IgD-negative memory B cell (primary cell): ENCODE measurements at regions not wholly inside any gene's neighbourhood (a gene's known extent, or its start where the extent isn't known, plus 50 kb on each side); places are given as distances from the start of the nearest gene placed in this dataset.
"Not testable (repeated sequence)": the region's sequence is repeated elsewhere in the genome, so short reads cannot be mapped to it uniquely, and the experiment has no call there.

Experiments used
- H3K27ac Mint-ChIP-seq, 3 donors: one replicate each; pipeline ENCODE4 v1.8.0; 2020 to 2022; ENCODE audit warnings: mild to moderate bottlenecking in 3 of 3, mixed read lengths in 3 of 3, moderate library complexity in 1 of 3
- H3K27me3 Mint-ChIP-seq: one replicate; pipeline ENCODE4 v1.8.0; 2021; ENCODE audit warnings: mixed read lengths
- H3K36me3 Mint-ChIP-seq: one replicate; pipeline ENCODE4 v1.8.0; 2020; ENCODE audit warnings: mild to moderate bottlenecking, mixed read lengths
- H3K4me1 Mint-ChIP-seq, 3 donors: one replicate each; pipeline ENCODE4 v1.8.0; 2020 to 2022; ENCODE audit warnings: mixed read lengths in 3 of 3, mild to moderate bottlenecking in 1 of 3
- H3K4me3 Mint-ChIP-seq, 4 donors: one replicate each; pipeline ENCODE4 v1.8.0; 2020 to 2022; ENCODE audit warnings: mild to moderate bottlenecking in 4 of 4, mixed read lengths in 4 of 4, moderate library complexity in 3 of 4
- H3K9me3 Mint-ChIP-seq, 3 donors: one replicate each; pipeline ENCODE4 v1.8.0; 2020 to 2021; ENCODE audit warnings: mixed read lengths in 3 of 3, mild to moderate bottlenecking in 1 of 3

DNA sequence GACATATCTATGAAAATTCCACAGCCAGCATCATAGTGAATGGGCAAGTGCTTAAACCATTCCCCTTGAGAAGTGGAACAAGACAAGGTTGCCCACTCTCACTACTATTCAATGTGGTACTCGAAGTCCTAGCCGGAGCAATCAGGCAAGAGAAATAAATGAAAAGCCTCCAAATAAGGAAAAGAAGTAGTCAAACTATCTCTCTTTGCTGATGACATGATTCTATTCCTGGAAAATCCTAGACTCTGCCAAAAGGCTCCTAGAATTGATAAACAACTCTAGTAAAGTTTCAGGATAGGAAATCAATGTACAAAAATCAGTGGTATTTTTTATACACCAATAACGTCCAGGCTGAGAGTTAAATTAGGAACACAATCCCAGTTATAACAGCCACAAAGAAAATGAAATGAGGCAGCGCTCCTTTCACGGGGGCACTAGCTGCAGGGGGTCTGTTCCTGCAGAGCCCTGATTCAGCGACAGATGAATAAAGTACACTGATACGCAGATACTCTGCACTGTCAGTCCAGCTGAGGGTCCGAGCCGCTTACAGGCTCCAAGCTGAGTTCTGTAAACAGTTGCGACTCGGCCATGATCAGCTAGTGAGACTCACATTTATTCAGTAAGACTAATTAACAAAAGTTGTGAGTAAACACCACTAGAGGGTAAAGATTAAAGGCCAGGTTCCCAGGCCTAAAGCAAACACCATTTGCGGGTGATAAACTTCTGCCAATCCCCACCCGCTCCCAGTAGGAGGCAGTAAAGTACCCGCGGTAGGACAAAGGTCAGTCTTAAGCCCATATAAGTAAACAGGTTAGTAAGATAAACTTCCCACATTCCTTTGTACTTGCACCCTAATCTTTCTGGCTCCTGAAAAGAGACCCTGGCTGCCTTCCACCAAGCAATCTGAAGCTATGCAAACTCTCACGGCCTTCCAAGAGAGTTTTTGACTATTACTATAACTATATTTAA is 290.6 kb upstream of the GRID2 start:
- Mint-ChIP-seq H3K36me3 (no peaks in the 10 kb centered on the region), H3K27ac (no peak overlapping the region), H3K4me1 (no peaks in the 10 kb centered on the region), H3K9me3 (peaks cover 0 to 11% (median 3%) of the 10 kb centered on the region in 3 donors), H3K4me3 (no peak overlapping the region), H3K27me3 (no peaks in the 10 kb centered on the region)

- Mint-ChIP-seq H3K9me3 (peaks cover 0 to 11% (median 3%) of the 10 kb centered on the region in 3 donors), H3K4me1 (no peaks in the 10 kb centered on the region), H3K4me3 (no peak overlapping the region)
These were observed 289.7 kb upstream of the GRID2 start for GRCh38 chr4:92014067-92014466.

GRCh38 chr4:92021203-92021602 is 282.6 kb upstream of the GRID2 start:
- no peaks in the 10 kb centered on the region for H3K36me3 Mint-ChIP-seq
- peaks cover 0 to 12% (median 11%) of the 10 kb centered on the region in 3 donors for H3K9me3 Mint-ChIP-seq
- no peaks in the 10 kb centered on the region for H3K4me1 Mint-ChIP-seq
- no peak overlapping the region for H3K4me3 Mint-ChIP-seq
- no peak overlapping the region for H3K27ac Mint-ChIP-seq
- H3K27me3 Mint-ChIP-seq = no peaks in the 10 kb centered on the region

More at GRCh38 chr4:92014067-92014466, 289.7 kb upstream of the GRID2 start:
- Mint-ChIP-seq H3K36me3 (no peaks in the 10 kb centered on the region), H3K27ac (no peak overlapping the region), H3K27me3 (no peaks in the 10 kb centered on the region)

DNA sequence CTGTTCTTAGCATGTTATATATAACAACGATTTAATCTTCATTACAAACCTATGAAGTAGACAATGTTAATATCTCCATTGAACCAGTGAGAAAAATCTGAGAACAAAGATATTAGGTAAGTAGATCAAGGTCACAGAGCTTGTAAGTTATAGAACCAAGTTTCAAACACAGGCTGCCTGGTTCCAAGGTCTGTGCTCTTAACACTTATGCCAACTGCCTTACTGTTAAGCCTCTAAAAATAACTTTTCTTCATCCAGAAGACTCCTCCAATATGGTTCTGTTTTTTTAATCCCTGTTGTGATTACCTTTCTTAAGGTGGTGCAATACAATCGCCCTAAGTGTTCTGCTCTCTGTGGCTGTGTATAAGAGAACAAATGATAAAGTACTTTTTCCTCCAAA is 282.0 kb upstream of the GRID2 start:
- Mint-ChIP-seq H3K4me3 (no peak overlapping the region), H3K4me1 (no peaks in the 10 kb centered on the region), H3K27ac (no peak overlapping the region), H3K27me3 (no peaks in the 10 kb centered on the region), H3K9me3 (peaks cover 0 to 12% (median 11%) of the 10 kb centered on the region in 3 donors), H3K36me3 (no peaks in the 10 kb centered on the region)

GRCh38 chr4:92028830-92029229 is 274.9 kb upstream of the GRID2 start:
- not testable (repeated sequence) for H3K4me3 Mint-ChIP-seq, H3K27me3 Mint-ChIP-seq, H3K9me3 Mint-ChIP-seq, H3K4me1 Mint-ChIP-seq, H3K27ac Mint-ChIP-seq, H3K36me3 Mint-ChIP-seq

DNA sequence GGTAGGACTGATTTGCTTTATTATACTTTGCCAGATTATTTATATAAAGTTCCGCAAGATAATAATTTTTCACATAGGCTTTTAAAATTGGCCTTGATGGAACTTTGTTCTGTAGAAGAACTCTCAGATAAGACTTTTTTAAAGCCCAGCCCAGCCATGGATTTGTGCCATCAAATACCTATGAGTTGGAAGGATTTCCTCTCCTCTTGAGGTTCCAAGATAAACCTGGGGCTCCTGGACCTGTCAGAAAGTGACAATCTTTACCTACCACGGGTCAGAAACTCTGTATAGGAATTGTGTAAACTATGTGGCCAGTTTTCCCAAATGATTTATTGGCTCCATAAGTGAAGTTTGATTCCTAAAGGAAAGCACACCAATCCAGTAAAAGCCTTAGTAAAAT is 271.9 kb upstream of the GRID2 start:
- no peaks in the 10 kb centered on the region for H3K4me1 Mint-ChIP-seq
- no peak overlapping the region for H3K27ac Mint-ChIP-seq
- H3K27me3 Mint-ChIP-seq = no peaks in the 10 kb centered on the region
- peaks cover 0 to 3% (median 0%) of the 10 kb centered on the region in 3 donors for H3K9me3 Mint-ChIP-seq
- no peak overlapping the region for H3K4me3 Mint-ChIP-seq
- H3K36me3 Mint-ChIP-seq = no peaks in the 10 kb centered on the region

GRCh38 chr4:92035666-92036065 is 268.1 kb upstream of the GRID2 start:
- H3K36me3 Mint-ChIP-seq = no peaks in the 10 kb centered on the region
- H3K9me3 Mint-ChIP-seq = peaks cover 0 to 7% (median 4%) of the 10 kb centered on the region in 3 donors
- H3K4me3 Mint-ChIP-seq = no peak overlapping the region

GRCh38 chr4:92045718-92046117 is 258.0 kb upstream of the GRID2 start:
- H3K9me3 Mint-ChIP-seq = peaks cover 0 to 5% (median under 1%) of the 10 kb centered on the region in 3 donors
- H3K4me1 Mint-ChIP-seq = no peaks in the 10 kb centered on the region
- no peaks in the 10 kb centered on the region for H3K27me3 Mint-ChIP-seq
- H3K36me3 Mint-ChIP-seq = no peaks in the 10 kb centered on the region
- H3K27ac Mint-ChIP-seq = no peak overlapping the region
- no peak overlapping the region for H3K4me3 Mint-ChIP-seq

More at GRCh38 chr4:92035666-92036065, 268.1 kb upstream of the GRID2 start:
- Mint-ChIP-seq H3K4me1 (no peaks in the 10 kb centered on the region), H3K27ac (no peak overlapping the region), H3K27me3 (no peaks in the 10 kb centered on the region)

DNA sequence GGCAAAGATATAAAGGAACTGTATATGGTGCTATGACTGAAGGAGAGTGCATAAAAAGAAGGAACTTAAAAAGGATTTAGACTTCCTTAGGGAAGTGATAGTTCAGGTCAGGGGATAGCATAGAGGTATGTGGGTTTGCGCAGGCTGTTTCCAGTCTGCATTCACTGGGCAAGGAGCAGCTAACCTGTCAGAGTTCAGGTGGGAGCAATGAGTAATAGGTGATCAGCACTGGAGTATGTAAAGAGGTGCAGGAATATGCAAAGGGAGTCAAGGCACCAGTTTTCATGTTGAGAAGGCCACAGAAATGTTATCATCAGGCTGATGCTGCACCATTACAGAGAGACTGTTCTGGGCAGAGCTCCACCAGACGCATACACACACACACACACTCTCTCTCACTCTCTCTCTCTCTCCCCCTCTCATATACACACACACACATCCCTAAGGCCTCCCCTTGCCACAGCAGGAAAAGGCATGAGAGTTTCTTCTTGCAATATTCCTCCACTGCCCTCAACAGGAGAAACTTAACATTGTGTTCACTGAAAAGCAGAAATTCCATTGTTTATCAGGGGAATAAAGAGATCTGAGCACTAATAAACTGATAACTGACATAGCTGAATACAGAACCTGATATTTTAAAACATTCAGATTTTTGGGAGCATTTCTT is 256.4 kb upstream of the GRID2 start:
- H3K36me3 Mint-ChIP-seq = no peaks in the 10 kb centered on the region
- H3K4me3 Mint-ChIP-seq = no peak overlapping the region
- peaks cover 0 to 7% (median 0%) of the 10 kb centered on the region in 3 donors for H3K9me3 Mint-ChIP-seq
- no peak overlapping the region for H3K27ac Mint-ChIP-seq
- no peaks in the 10 kb centered on the region for H3K27me3 Mint-ChIP-seq
- H3K4me1 Mint-ChIP-seq = no peaks in the 10 kb centered on the region

DNA sequence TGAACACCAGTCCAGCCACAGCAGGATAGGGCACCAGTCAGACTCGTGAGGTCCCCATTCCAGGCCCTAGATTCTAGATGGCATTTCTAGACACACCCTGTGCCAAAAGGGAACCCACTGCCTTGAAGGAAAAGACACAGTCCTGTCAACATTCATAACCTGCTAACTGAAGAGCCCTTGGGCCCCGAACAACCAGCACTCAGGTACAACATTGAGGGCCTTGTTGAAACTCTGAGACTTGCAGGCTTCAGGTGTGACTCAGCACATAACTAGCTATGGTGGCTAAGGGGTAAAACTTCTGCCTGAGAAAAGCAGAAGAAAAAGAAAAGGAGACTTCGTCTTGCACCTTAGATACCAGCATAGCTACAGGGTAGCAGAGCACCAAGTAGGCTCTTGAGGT is 252.9 kb upstream of the GRID2 start:
- H3K27me3 Mint-ChIP-seq = no peaks in the 10 kb centered on the region
- no peaks in the 10 kb centered on the region for H3K36me3 Mint-ChIP-seq
- H3K4me3 Mint-ChIP-seq = no peak overlapping the region

GRCh38 chr4:92059615-92060014 is 244.2 kb upstream of the GRID2 start:
- H3K4me1 Mint-ChIP-seq = peaks cover 0 to 1% (median 0%) of the 10 kb centered on the region in 3 donors
- no peak overlapping the region for H3K27ac Mint-ChIP-seq
- no peaks in the 10 kb centered on the region for H3K36me3 Mint-ChIP-seq
- H3K27me3 Mint-ChIP-seq = no peaks in the 10 kb centered on the region
- H3K9me3 Mint-ChIP-seq = peaks cover 1 to 5% (median 3%) of the 10 kb centered on the region in 3 donors
- no peak overlapping the region for H3K4me3 Mint-ChIP-seq

More for the DNA sequence above, 252.9 kb upstream of the GRID2 start:
- Mint-ChIP-seq H3K27ac (no peak overlapping the region), H3K9me3 (peaks cover 1 to 4% (median 2%) of the 10 kb centered on the region in 3 donors), H3K4me1 (peaks cover 0 to 4% (median 0%) of the 10 kb centered on the region in 3 donors)

GRCh38 chr4:92060333-92060732 is 243.4 kb upstream of the GRID2 start:
- no peak overlapping the region for H3K4me3 Mint-ChIP-seq
- no peaks in the 10 kb centered on the region for H3K27me3 Mint-ChIP-seq
- no peaks in the 10 kb centered on the region for H3K36me3 Mint-ChIP-seq
- H3K4me1 Mint-ChIP-seq = no peaks in the 10 kb centered on the region
- no peak overlapping the region for H3K27ac Mint-ChIP-seq
- H3K9me3 Mint-ChIP-seq = peaks cover 0 to 5% (median 3%) of the 10 kb centered on the region in 3 donors

DNA sequence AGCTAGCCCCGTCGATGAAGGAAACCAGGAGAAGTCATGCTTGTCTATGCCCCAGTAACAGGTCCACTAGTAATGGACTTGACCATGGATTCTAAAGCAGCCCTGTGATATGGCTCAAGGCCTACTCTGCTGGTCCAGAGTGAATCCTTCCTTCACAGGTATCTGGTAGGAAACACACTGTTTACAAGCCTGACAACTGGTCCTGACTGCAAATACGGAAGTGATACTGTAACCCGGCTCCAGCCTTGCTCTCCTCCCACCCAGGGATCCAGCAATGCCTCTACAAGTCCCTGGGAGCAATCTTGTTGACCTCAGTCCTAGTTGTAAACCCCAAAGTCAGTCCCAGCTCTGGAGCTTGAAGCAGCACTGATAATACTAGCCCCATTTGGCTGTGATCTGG is 239.2 kb upstream of the GRID2 start:
- Mint-ChIP-seq H3K27me3 (no peaks in the 10 kb centered on the region), H3K36me3 (peaks cover 2% of the 10 kb centered on the region), H3K27ac (peak overlapping the region in 1 of 3 donors; percentile 9), H3K9me3 (peaks cover 5 to 9% (median 7%) of the 10 kb centered on the region in 3 donors), H3K4me1 (peaks cover 0 to 3% (median 0%) of the 10 kb centered on the region in 3 donors), H3K4me3 (no peak overlapping the region)

- peak overlapping the region in 1 of 4 donors; percentile 17 for H3K4me3 Mint-ChIP-seq
- peaks cover 2% of the 10 kb centered on the region for H3K36me3 Mint-ChIP-seq
- H3K27ac Mint-ChIP-seq = no peak overlapping the region
- no peaks in the 10 kb centered on the region for H3K27me3 Mint-ChIP-seq
- peaks cover 0 to 3% (median 0%) of the 10 kb centered on the region in 3 donors for H3K4me1 Mint-ChIP-seq
- peaks cover 8 to 12% (median 10%) of the 10 kb centered on the region in 3 donors for H3K9me3 Mint-ChIP-seq
These were observed 237.3 kb upstream of the GRID2 start for GRCh38 chr4:92066485-92066884.

DNA sequence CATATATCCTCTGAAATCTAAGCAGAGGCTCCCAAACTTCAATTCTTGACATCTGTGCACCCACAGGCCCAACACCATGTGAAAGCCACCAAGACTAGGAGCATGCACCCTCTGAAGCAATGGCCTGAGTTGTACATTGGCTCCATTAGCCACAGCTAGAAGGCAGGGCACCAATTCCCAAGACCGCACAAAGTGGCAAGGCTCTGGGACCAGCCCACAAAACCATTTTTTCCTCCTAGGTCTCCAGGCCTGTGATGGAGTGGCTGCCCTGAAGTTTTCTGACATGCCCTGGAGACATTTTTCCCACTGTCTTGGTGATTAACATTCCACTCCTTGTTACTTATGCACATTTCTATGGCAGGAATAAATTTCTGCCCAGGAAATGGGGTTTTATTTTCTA is 232.2 kb upstream of the GRID2 start:
- no peaks in the 10 kb centered on the region for H3K27me3 Mint-ChIP-seq
- no peak overlapping the region for H3K4me3 Mint-ChIP-seq
- no peak overlapping the region for H3K27ac Mint-ChIP-seq
- peaks cover 0 to 3% (median 0%) of the 10 kb centered on the region in 3 donors for H3K4me1 Mint-ChIP-seq
- H3K9me3 Mint-ChIP-seq = peaks cover 11 to 17% (median 15%) of the 10 kb centered on the region in 3 donors
- H3K36me3 Mint-ChIP-seq = peaks cover 2% of the 10 kb centered on the region
